Erythroblast (primary cell): ENCODE measurements at regions not wholly inside any gene's neighbourhood (a gene's known extent, or its start where the extent isn't known, plus 50 kb on each side); places are given as distances from the start of the nearest gene placed in this dataset.

Experiments
- GATA1 ChIP-seq: IDR thresholded peaks from 2 replicates; pipeline ENCODE4 v1.6.1; 2011; ENCODE audit warnings: low read depth, mild to moderate bottlenecking, control low read depth, low read length, moderate library complexity
- POLR2A ChIP-seq: IDR thresholded peaks from 2 replicates; pipeline ENCODE4 v1.6.1; 2011; ENCODE audit warnings: mild to moderate bottlenecking, low read length

DNA sequence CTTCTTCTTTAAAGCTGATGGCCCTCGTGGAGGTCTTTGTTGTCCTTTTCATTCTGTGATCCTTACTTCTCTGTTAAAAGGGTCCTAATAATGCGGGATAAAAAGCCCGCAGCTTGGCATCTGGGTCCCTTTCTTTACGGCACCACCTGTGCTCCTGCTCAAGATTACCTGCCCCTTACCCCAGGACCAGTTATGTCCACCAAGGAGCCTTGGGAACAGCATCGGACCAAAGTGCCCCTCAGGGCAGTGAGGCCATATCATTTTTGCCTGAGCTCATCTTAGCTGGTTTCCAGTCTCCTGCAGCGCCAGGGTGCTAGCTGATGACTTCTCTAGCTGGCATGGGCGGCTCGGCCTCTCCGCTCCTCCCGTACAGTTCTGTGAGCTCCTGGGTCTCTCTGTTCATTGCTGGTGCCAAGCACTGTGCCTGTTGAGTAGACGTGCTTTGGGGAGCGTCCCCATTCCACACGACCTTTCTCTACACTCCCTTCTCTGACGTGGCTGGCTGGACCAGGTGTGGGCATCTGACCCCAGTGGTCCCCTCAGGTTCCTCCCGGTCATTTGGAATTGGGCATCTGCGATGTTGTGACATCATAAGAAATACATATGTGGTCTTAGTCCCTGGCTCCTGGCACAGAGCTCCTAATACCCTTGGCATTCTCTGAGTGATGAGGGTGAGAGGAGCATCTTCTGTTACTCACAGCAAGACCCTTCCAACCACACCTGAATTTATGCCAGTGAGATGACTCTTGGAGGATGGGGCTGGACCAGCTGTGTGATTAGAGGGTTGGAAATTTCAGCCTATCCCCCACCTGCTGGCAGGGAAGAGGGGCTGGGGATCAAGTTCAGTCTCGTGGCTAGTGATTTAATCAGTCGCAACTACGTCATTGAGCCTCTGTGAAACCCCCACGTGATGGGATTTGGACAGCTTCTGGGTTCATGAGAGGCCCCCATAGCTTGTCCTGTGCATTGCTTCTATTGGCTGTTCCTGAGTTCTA, 134.2 kb upstream of the HS6ST1 start:
- no peak for TF ChIP-seq POLR2A
- TF ChIP-seq GATA1 = no peak
